Thyroid gland (tissue), 4 donors: ENCODE measurements at regions not wholly inside any gene's neighbourhood (a gene's known extent, or its start where the extent isn't known, plus 50 kb on each side); places are given as distances from the start of the nearest gene placed in this dataset.
"Not testable (repeated sequence)": the region's sequence is repeated elsewhere in the genome, so short reads cannot be mapped to it uniquely, and the experiment has no call there.

Experiments used
- DNase-seq, 2 donors: peaks; one replicate each; pipeline ENCODE4 v3.0.0-alpha.2; 2019
- H3K27ac ChIP-seq, 3 donors: fragments of 200-600 bp; sonication (generic); 1 replicate in 2 of 3; 2 replicates in 1 of 3; pipeline ENCODE4 v1.5.1; 2016 to 2019; ENCODE audit warnings: mild to moderate bottlenecking in 1 of 3, moderate library complexity in 1 of 3
- H3K27me3 ChIP-seq: fragments of 200-600 bp; sonication (generic); one replicate; pipeline ENCODE4 v1.5.1; 2019
- H3K36me3 ChIP-seq, 2 donors: fragments of 200-600 bp; sonication (generic); one replicate each; pipeline ENCODE4 v1.5.1; 2016 to 2019
- H3K4me1 ChIP-seq, 2 donors: fragments of 200-600 bp; sonication (generic); one replicate each; pipeline ENCODE4 v1.5.1; 2017 to 2019
- H3K4me3 ChIP-seq, 3 donors: fragments of 200-600 bp; sonication (generic); replicated peaks in 1 of 3; 1 replicate in 2 of 3; 2 replicates in 1 of 3; pipeline ENCODE4 v1.5.1; 2016; ENCODE audit warnings: mild to moderate bottlenecking in 1 of 3
- H3K9me3 ChIP-seq: fragments of 200-600 bp; sonication (generic); one replicate; pipeline ENCODE4 v1.5.1; 2017
- CTCF ChIP-seq, 6 experiments: fragments of 200-600 bp in 3 of 6; fragments of 450-650 bp in 3 of 6; sonication (generic) in 3 of 6; IDR thresholded peaks; one replicate each; pipeline ENCODE4 v1.5.1; 2016 to 2019; ENCODE audit warnings: antibody characterized with exemption in 6 of 6, mild to moderate bottlenecking in 2 of 6, inconsistent platforms in 1 of 6, moderate library complexity in 1 of 6
- POLR2A ChIP-seq, 2 donors: fragments of 450-650 bp; IDR thresholded peaks; one replicate each; pipeline ENCODE4 v1.6.1; 2017; ENCODE audit warnings: antibody characterized with exemption in 2 of 2, mild to moderate bottlenecking in 2 of 2, moderate library complexity in 1 of 2
- WGBS, 2 donors: methylation state at CpG; one replicate each; pipeline ENCODE4 v1.1.5; 2017; 5-methylcytosine and 5-hydroxymethylcytosine counted together
- intact Hi-C: fragments of 100-400 bp; cut with DNase I; formaldehyde crosslinking; loops from one replicate; pipeline ENCODE4 v1.15.1; 2023

GRCh38 chr22:35158336-35158735 lies 92.4 kb downstream of the ISX start:
- Histone ChIP-seq H3K4me3 (no peak overlapping the region), H3K4me1 (no peaks in the 10 kb centered on the region), H3K36me3 (no peaks in the 10 kb centered on the region), H3K27ac (no peak overlapping the region), H3K27me3 (no peaks in the 10 kb centered on the region), H3K9me3 (no peaks in the 10 kb centered on the region)
- TF ChIP-seq CTCF (IDR thresholded peaks at IDR 0.05) = no peak
- no peak for TF ChIP-seq POLR2A (IDR thresholded peaks at IDR 0.05)
- DNase-seq = no peak
- intact Hi-C loops = no loop called here
- 46 to 55% methylated on average over 7 of the region's 7 CpGs for WGBS, 2 donors

DNA sequence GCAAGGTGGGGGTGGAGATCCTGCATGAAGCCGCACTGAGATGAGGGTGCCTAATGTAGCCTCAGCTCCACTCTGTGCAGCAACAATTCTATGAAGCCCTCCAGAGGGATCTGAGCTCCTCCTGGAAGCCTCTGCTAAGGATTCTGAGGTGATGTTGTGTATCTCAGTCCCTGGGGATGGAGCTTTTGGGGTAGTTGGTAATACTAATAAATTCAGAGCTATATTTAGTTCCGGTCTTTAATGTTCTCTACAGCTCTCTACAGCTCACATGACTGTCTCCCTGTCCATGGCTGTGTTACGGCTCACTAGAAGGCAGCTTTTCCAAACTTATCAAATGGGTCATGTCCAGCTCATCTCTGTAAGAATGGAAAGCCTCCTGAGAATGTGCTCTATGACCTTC lies 93.4 kb downstream of the ISX start:
- no peaks in the 10 kb centered on the region for H3K27me3 ChIP-seq
- no peak overlapping the region for H3K27ac ChIP-seq
- no peak overlapping the region for H3K4me3 ChIP-seq
- H3K4me1 ChIP-seq = no peaks in the 10 kb centered on the region
- intact Hi-C loops = no loop called here
- TF ChIP-seq POLR2A (IDR thresholded peaks at IDR 0.05) (no peak), CTCF (IDR thresholded peaks at IDR 0.05) (no peak)
- WGBS, 2 donors = 84 to 91% methylated on average over 2 to 3 of the region's 3 CpGs
- no peaks in the 10 kb centered on the region for H3K9me3 ChIP-seq
- no peak for DNase-seq
- no peaks in the 10 kb centered on the region for H3K36me3 ChIP-seq

- DNase-seq = no peak
- TF ChIP-seq POLR2A (IDR thresholded peaks at IDR 0.05) (no peak), CTCF (IDR thresholded peaks at IDR 0.05) (no peak)
- Histone ChIP-seq H3K36me3 (no peaks in the 10 kb centered on the region), H3K9me3 (no peaks in the 10 kb centered on the region), H3K4me3 (no peak overlapping the region), H3K27me3 (no peaks in the 10 kb centered on the region), H3K27ac (no peak overlapping the region), H3K4me1 (no peaks in the 10 kb centered on the region)
- intact Hi-C loops = no loop called here
- 84 to 86% methylated on average over 6 of the region's 6 CpGs for WGBS, 2 donors
These were observed 94.3 kb downstream of the ISX start for GRCh38 chr22:35160268-35160667.

- WGBS, 2 donors = 71 to 87% methylated on average over 11 of the region's 11 CpGs
- intact Hi-C loops = not testable (repeated sequence)
These were observed 91.4 kb upstream of the HMGXB4 start for GRCh38 chr22:35165896-35166295.

DNA sequence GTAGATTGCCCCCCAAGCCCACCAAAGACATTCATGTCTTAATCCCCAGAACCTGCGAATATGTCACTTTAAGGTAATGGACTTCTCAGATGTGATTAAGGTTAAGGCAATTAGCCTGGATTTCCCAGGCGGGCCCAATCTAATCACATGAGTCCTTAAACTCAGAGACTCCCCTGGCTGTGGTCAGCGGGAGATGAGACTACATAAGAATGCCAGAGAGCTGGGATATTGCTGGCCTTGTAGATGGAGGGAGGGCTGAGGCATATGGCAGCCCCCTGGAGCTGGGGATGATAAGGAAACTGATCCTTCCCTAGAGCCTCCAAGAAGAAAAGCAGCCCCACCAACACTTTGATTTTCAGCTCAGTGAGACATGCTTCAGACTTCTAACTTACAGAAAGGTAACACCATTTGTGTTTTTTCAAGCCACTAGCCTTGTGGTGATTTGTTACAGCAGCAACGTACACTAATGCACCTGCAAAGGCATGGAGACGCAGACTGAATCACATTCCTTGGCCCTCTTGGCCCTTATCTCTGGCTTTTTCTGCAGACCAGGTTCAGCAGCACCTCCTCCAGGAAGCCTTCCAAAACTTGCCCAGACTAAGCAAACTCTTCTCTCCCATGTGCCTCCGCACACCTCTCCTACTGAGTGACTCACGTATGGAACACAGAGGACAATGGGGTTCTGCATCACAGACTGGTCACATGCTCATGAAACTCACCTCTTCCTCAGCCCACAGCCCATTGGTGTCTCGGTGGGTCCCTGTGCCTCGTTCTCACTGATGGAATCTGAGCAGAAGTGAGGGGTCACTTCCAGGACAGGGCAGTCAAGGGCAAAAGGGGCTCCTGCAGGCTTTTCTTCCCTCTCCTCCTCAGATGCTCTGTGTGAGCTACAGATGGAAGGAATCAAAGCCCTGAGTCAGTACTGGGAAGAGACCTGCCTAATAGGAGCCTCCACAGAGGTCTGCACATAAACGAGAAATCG lies 86.3 kb upstream of the HMGXB4 start:
- no peak for DNase-seq
- no peaks in the 10 kb centered on the region for H3K27me3 ChIP-seq
- no peaks in the 10 kb centered on the region for H3K9me3 ChIP-seq
- no peaks in the 10 kb centered on the region for H3K4me1 ChIP-seq
- H3K36me3 ChIP-seq = no peaks in the 10 kb centered on the region
- WGBS, 2 donors = 67 to 71% methylated on average over 11 of the region's 11 CpGs
- H3K4me3 ChIP-seq = no peak overlapping the region
- TF ChIP-seq POLR2A (IDR thresholded peaks at IDR 0.05) = no peak
- no peak for TF ChIP-seq CTCF (IDR thresholded peaks at IDR 0.05)
- intact Hi-C loops = no loop called here
- H3K27ac ChIP-seq = no peak overlapping the region

More at GRCh38 chr22:35165896-35166295, 91.4 kb upstream of the HMGXB4 start:
- H3K9me3 ChIP-seq, H3K36me3 ChIP-seq, DNase-seq, H3K4me3 ChIP-seq, H3K27ac ChIP-seq, H3K4me1 ChIP-seq, H3K27me3 ChIP-seq: not testable (repeated sequence)
